Hepatic stellate cell (primary cell): ENCODE measurements at regions not wholly inside any gene's neighbourhood (a gene's known extent, or its start where the extent isn't known, plus 50 kb on each side); places are given as distances from the start of the nearest gene placed in this dataset.
"Not testable (repeated sequence)": the region's sequence is repeated elsewhere in the genome, so short reads cannot be mapped to it uniquely, and the experiment has no call there.

Experiments used
- DNase-seq: peaks from one replicate; pipeline ENCODE4 v3.0.0; 2011; ENCODE audit warnings: low spot score

- no peak for DNase-seq
Observed at GRCh38 chr1:79198832-79199231, 192.3 kb upstream of the ADGRL4 start.

DNA sequence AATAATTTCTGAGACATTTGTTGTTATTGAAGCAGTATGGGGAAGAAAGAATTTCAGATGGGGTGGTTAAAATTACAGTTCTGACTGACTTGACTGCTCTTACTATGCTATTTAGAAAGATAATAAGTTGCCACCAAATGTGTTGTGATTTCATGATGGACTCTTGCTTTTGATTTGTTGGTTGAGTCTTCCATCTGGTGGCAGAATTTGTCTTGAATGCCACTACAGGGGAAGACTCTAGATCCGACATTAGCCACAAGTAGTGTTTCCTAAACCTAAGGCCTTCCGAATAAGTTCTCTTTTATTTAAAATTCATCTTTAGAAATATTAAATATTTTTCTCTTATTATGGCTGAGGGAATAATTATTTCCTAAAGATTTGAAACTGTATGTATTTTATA is 190.9 kb upstream of the ADGRL4 start:
- DNase-seq: no peak

GRCh38 chr1:79196211-79196610 is 189.7 kb upstream of the ADGRL4 start:
- DNase-seq: no peak

DNA sequence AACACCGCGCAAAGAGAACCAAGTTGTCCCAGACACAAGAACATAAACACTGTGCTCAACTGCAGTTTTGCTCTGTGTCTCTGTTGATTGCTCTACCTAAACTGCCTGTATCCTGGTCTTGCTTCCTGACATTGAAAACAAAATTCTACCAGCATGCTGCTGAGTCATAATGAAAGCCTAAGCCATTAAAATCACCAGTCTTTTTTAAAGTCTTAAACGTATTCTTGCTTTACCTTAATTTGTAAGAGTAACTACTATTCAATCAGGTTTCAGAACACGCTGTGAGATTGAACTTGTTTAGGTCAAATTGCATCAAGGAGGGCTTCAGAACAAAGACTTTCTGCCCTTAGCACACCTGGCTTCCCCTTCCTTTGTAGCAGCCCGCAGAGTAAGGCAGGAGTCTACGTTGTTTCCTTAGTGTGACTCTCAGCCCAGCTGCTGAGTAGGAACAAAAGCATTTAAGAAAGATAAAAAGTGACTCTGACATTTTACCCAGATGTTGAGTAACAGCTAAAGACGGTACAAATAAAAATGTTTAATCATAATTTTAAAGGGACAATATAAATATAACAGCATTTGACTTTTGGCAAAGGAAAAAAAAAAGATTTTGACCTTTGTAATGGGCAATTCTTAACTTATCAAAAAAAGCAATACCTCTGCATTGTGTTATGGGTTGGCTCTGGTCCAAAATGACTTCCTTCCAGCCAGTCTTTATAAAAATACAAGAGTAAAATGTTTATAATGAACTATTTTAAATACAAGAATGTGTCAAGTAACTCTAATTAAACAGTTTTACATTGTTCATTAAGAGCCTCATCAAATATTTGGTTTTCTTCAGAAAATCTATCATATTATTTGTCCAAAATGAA is 186.9 kb upstream of the ADGRL4 start:
- no peak for DNase-seq

- no peak for DNase-seq
Observed at GRCh38 chr1:79190074-79190473, 183.5 kb upstream of the ADGRL4 start.

GRCh38 chr1:79188337-79188736 is 181.8 kb upstream of the ADGRL4 start:
- DNase-seq: no peak

GRCh38 chr1:79186260-79186659 is 179.7 kb upstream of the ADGRL4 start:
- DNase-seq: no peak

GRCh38 chr1:79177844-79178243 is 171.3 kb upstream of the ADGRL4 start:
- DNase-seq: no peak

GRCh38 chr1:79161077-79161476 is 154.5 kb upstream of the ADGRL4 start:
- DNase-seq: peak; percentile 1

- DNase-seq: no peak
Observed at GRCh38 chr1:79155991-79156390, 149.5 kb upstream of the ADGRL4 start.

DNA sequence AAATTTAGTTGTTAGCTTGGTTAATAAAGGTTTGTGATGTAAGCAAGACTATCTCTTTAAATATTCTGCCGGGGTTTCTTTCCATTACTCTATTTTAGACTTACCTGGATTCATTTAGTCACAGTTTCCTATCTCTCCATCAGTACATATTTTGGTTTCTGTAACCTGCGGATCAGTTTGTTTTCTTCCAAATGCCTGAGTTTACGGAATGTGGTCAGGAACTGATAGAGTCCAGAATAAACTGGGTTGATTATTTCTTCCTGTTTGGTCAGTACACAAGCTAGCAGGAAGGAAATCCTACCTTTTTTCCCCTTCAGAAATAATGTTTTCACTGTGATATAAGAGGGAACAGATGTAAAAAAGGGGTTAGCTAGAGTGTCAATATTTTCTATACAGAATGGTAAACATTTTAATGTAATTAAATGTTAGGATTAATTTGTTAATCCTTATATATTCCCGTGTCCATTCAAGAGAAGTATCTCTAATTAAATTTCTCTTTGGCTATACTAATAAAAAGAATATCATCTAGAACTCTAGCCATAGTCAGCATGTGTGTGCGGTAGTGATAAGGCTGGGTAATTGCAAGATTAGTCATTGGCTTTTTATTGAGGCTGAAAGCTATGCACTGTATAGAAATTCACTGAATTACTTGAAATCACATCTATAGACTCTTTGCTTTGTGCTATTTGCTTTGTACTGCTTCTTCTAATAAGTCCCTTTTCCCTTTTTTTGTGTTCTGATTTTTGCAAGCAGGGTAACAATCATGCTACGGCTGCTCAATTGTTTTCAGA is 144.7 kb upstream of the ADGRL4 start:
- DNase-seq: no peak

DNA sequence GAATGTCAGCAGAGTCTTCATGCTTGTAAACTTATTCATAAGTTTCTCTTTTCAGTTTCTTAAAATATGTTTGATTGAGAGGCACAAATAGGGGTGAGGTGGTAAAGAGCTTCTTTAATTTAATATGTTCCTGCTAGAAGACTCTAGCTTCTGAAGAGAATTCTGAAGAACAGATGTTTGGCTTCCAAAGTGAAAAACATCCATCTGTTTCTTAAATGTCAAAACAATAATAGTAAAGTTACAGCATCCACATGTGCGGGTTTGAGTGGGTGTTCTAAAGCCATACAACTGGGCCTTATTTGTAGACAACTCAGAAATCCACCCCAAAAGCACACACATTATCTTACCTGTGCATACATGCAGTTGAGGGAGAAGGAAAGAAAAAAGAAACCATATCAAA is 144.0 kb upstream of the ADGRL4 start:
- DNase-seq: no peak

DNA sequence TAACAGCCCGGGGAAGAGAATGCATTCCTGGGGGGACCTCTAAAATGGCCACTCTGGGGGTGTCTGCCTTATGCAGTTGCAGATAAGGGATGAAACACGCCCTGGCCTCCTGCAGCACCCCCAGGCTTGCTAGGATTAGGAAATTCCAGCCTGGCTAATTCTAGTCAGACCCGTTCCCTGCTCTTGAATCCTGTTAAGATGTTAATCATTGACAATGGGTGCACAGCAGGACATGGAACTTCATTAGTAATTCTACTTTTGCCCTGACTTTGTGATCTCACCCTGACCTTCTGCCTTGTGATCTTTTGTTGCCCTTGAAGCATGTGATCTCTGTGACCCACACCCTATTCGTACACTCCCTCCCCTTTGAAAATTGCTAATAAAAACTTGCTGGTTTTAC is 131.7 kb upstream of the ADGRL4 start:
- not testable (repeated sequence) for DNase-seq

GRCh38 chr1:79133774-79134364 is 127.3 kb upstream of the ADGRL4 start:
- no peak for DNase-seq

GRCh38 chr1:79131626-79132025 is 125.1 kb upstream of the ADGRL4 start:
- no peak for DNase-seq

DNA sequence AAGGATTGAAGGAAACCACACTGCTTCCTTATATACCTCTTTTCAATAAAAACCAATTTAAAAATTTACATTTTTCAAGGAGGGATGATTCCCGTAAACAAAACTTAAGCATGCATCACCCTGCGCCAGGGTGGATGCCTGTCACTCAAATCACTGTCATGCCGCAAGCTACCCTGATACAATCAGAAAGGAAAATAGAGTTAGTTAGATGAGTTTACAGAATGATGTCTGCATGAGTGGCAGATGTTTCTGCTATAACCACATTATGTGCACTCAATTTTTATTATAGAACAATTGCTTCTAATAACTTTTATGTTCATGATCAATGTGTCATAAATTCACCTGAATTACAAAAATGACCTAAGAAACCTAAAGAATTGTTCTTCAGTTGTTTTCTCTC is 123.4 kb upstream of the ADGRL4 start:
- DNase-seq: no peak

GRCh38 chr1:79128722-79129121 is 122.2 kb upstream of the ADGRL4 start:
- peak; percentile 52 for DNase-seq

- DNase-seq: no peak
Observed at GRCh38 chr1:79124756-79125155, 118.2 kb upstream of the ADGRL4 start.

DNA sequence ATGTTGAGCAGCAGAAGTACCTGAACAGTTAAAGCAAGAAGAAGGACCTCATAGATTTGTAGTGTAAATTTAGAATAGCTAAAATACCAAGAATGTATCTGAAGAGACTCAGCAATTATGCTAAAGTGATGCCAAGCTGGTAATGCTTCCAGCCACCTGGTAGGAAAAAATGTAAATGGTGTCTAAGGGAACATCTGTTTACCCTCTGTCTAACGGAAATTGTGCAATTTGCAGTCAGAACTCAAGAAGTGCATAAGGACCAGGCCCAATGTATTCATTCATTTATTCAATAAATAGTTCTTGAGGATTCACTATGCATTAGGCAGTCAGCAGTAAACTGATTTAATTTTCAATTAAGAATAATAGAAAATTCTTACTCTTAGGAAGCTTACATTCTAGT is 116.0 kb upstream of the ADGRL4 start:
- DNase-seq: no peak

DNA sequence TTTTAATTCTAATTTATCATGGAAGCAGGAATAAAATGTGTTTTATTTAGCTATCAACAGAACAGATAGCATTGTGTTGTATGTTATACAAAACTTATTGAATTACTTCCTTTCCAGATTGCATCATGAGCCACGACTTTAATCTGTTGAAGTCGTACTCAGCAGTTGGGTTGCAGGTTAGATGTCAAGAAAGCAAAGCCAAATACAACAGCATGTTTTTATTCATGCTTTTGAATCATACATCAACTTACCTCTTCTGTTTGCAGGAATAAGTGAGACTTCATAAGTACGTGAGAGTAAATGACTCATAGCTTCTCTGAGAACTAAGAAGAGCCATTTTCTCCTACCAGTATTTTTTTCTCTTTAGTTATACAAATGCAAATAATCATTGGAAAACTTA is 110.8 kb upstream of the ADGRL4 start:
- DNase-seq: no peak

DNA sequence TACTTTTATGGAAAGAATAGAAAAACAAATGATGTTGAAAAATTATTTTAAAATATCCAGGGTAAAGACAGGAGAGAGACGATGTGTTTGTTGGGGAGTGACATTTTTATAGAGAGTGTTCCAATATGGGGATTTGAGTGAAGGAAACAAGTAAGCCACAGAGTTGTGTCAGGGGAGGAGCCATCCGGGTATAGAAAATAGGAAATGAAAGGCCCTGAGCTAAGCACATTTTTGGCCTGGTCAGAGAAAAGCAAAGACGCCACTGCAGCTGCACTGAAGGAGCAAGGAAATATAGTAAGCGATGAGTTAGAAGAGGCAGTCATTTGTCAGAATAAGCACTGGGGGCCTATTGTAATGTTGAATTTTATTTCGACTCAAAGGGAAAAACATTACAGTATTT is 107.3 kb upstream of the ADGRL4 start:
- DNase-seq: no peak

- DNase-seq: no peak
Observed at GRCh38 chr1:79110749-79111148, 104.2 kb upstream of the ADGRL4 start.

GRCh38 chr1:79109445-79109844 is 102.9 kb upstream of the ADGRL4 start:
- no peak for DNase-seq
